K562 (cell line): ENCODE measurements at regions not wholly inside any gene's neighbourhood (a gene's known extent, or its start where the extent isn't known, plus 50 kb on each side); places are given as distances from the start of the nearest gene placed in this dataset.

Experiments
- ATAC-seq: fragments of 200-7000 bp; cut with Tn5 transposase; 3 replicates; pipeline ENCODE4 v1.9.1; 2020; ENCODE audit warnings: moderate library complexity
- BruUV-seq: library from RNA; stranded (reverse); fragments of 400-500 nt; replicated peaks from 2 replicates; lab custom pipeline; 2021; lab: Mats Ljungman, UMichigan
- CTCF ChIA-PET: fragments of 300-600 bp; formaldehyde crosslinking; extraction: SDS; loops from one replicate; lab custom pipeline; 2021; ENCODE audit warnings: low intra/inter-chr PET ratio; lab: Yijun Ruan, JAX
- POLR2A ChIA-PET: fragments of 300-600, 350-650 bp; sonication (Branson Sonifier 250); formaldehyde crosslinking; extraction: SDS; loops from one replicate; lab custom pipeline; 2021; ENCODE audit warnings: antibody characterized with exemption, inconsistent platforms; lab: Yijun Ruan, JAX
- DNase-seq, 4 experiments: peaks; one replicate each; pipeline versions ENCODE4 v3.0.0 to v3.0.0-alpha.2; 2011 to 2018; ENCODE audit warnings: low spot score in 3 of 4, mixed read lengths in 3 of 4; ENCODE audit errors: extremely low read depth in 1 of 4
- FAIRE-seq: peaks from 2 replicates; lab custom pipeline; 2011; peaks lifted over from hg19 to GRCh38; lab: Jason Lieb, UNC
- H2AFZ ChIP-seq: 2 replicates; pipeline ENCODE4 v1.6.0; 2011; ENCODE audit warnings: low read depth, low read length, control low read depth, inconsistent platforms
- H3K27ac ChIP-seq: fragments of 200-600 bp; 3 replicates; pipeline ENCODE4 v1.8.0; 2011; ENCODE audit warnings: low read depth, mild to moderate bottlenecking, control low read depth, inconsistent platforms, low read length, moderate library complexity, mixed read lengths; ENCODE audit errors: extremely low read depth
- H3K27me3 ChIP-seq, 2 experiments: fragments of 300-600 bp in 1 of 2; 2 replicates in 1 of 2; 3 replicates in 1 of 2; pipeline versions ENCODE4 v1.6.0 to v1.8.0; 2011; ENCODE audit warnings: inconsistent platforms in 2 of 2, low read length in 2 of 2, mild to moderate bottlenecking in 1 of 2, mixed read lengths in 1 of 2, moderate library complexity in 1 of 2; ENCODE audit not compliant: control insufficient read depth in 2 of 2, insufficient read depth in 2 of 2
- H3K36me3 ChIP-seq: fragments of 300-600 bp; 3 replicates; pipeline ENCODE4 v1.8.0; 2011; ENCODE audit warnings: mild to moderate bottlenecking, low read length, inconsistent platforms; ENCODE audit not compliant: control insufficient read depth, insufficient read depth
- H3K4me1 ChIP-seq, 2 experiments: fragments of 200-600 bp in 1 of 2; replicated peaks in 1 of 2; 2 replicates in 1 of 2; 3 replicates in 1 of 2; pipeline versions ENCODE4 v1.5.1 to v1.8.0; 2011; ENCODE audit warnings: inconsistent platforms in 2 of 2, low read length in 2 of 2, mild to moderate bottlenecking in 1 of 2, mixed read lengths in 1 of 2, moderate library complexity in 1 of 2; ENCODE audit not compliant: control insufficient read depth in 2 of 2, insufficient read depth in 2 of 2
- H3K4me2 ChIP-seq: 2 replicates; pipeline ENCODE4 v1.6.1; 2011; ENCODE audit warnings: low read length, control low read depth, inconsistent platforms, mixed read lengths; ENCODE audit not compliant: insufficient read depth
- H3K4me3 ChIP-seq: fragments of 200-600 bp; sonication (generic), shearing (Covaris generic); 2 replicates; pipeline ENCODE4 v1.5.1; 2016; ENCODE audit warnings: control low read depth, inconsistent platforms
- H3K79me2 ChIP-seq: fragments of 200-600 bp; 3 replicates; pipeline ENCODE4 v1.8.0; 2011; ENCODE audit warnings: low read length, inconsistent platforms; ENCODE audit not compliant: control insufficient read depth, insufficient read depth
- H3K9ac ChIP-seq, 2 experiments: 2 replicates each; pipeline versions ENCODE4 v1.6.0 to v1.6.1; 2011; ENCODE audit warnings: low read depth in 2 of 2, low read length in 2 of 2, control low read depth in 1 of 2, inconsistent platforms in 1 of 2, mild to moderate bottlenecking in 1 of 2, mixed read lengths in 1 of 2; ENCODE audit not compliant: insufficient read depth in 1 of 2
- H3K9me1 ChIP-seq: one replicate; pipeline ENCODE4 v1.6.0; 2011; ENCODE audit warnings: inconsistent platforms, mild to moderate bottlenecking, low read length, moderate library complexity; ENCODE audit not compliant: control insufficient read depth, insufficient read depth
- H3K9me3 ChIP-seq: replicated peaks from 2 replicates; pipeline ENCODE4 v1.5.1; 2011; ENCODE audit warnings: low read depth, low read length, inconsistent platforms; ENCODE audit not compliant: control insufficient read depth, insufficient read depth
- H4K20me1 ChIP-seq: replicated peaks from 2 replicates; pipeline ENCODE4 v1.6.1; 2011; ENCODE audit warnings: low read length, inconsistent platforms, mixed read lengths; ENCODE audit not compliant: control insufficient read depth, insufficient read depth
- EHMT2 ChIP-seq: fragments of 450-650 bp; IDR thresholded peaks from 2 replicates; pipeline ENCODE4 v1.6.1; 2018; ENCODE audit warnings: antibody characterized with exemption
- HEY1 ChIP-seq: fragments of 250-450 bp; sonication (Bioruptor Pico); IDR thresholded peaks from 2 replicates; pipeline ENCODE4 v1.5.0; 2020; ENCODE audit warnings: mild to moderate bottlenecking, moderate library complexity, borderline replicate concordance
- NFXL1 ChIP-seq: fragments of 450-650 bp; formaldehyde crosslinking; IDR thresholded peaks from 2 replicates; pipeline ENCODE4 v1.4.0; 2021; ENCODE audit warnings: mild to moderate bottlenecking
- TCF3 ChIP-seq: sonication (generic); formaldehyde crosslinking; IDR thresholded peaks from 2 replicates; pipeline ENCODE4 v1.4.0; 2020; ENCODE audit warnings: mild to moderate bottlenecking, missing genetic modification reagents
- ZNF445 ChIP-seq: fragments of 250-450 bp; sonication (Bioruptor Pico); IDR thresholded peaks from 2 replicates; pipeline ENCODE4 v1.4.0; 2020; ENCODE audit warnings: low read depth, mild to moderate bottlenecking, moderate library complexity
- ZZZ3 ChIP-seq: fragments of 450-650 bp; IDR thresholded peaks from 2 replicates; pipeline ENCODE4 v1.6.1; 2016; ENCODE audit warnings: antibody characterized with exemption, mild to moderate bottlenecking, moderate library complexity
- WGBS: fragments of 100-300 bp; shearing (Covaris generic); methylation state at CpG from one replicate; pipeline ENCODE4 v1.1.6; 2016; ENCODE audit warnings: low coverage, mixed read lengths; ENCODE audit not compliant: insufficient coverage; ENCODE audit errors: missing lambda C conversion rate; 5-methylcytosine and 5-hydroxymethylcytosine counted together
- in situ Hi-C: fragments of 300-500 bp; cut with MboI; formaldehyde crosslinking; loops from 4 replicates; pipeline ENCODE4 v1.15.0; 2018; ENCODE audit warnings: inconsistent platforms, mixed read lengths
- intact Hi-C: fragments of 100-400 bp; cut with micrococcal nuclease; formaldehyde crosslinking; loops from 2 replicates; pipeline ENCODE4 v1.14.2; 2022
- TF ChIP-seq, protein P1 (sequence below): fragments of 450-650 bp; conservative IDR thresholded peaks from 2 replicates; pipeline ENCODE4 v1.6.1; 2016; ENCODE audit warnings: missing genetic modification characterization, low read depth, mild to moderate bottlenecking, missing compliant biosample characterization, moderate library complexity
- TF ChIP-seq, protein P2 (sequence below): sonication (generic); formaldehyde crosslinking; IDR thresholded peaks from 2 replicates; pipeline ENCODE4 v1.9.0; 2022; ENCODE audit warnings: mild to moderate bottlenecking, missing genetic modification reagents
- TF ChIP-seq, protein P3 (sequence below), 2 experiments: fragments of 450-650 bp; IDR thresholded peaks; 2 replicates each; pipeline ENCODE4 v1.6.1; 2016; ENCODE audit warnings: mild to moderate bottlenecking in 2 of 2, borderline replicate concordance in 1 of 2, low read depth in 1 of 2, moderate library complexity in 1 of 2
- TF ChIP-seq, protein P4 (sequence below): fragments of 450-650 bp; IDR thresholded peaks from one replicate; pipeline ENCODE4 v1.6.1; 2018; ENCODE audit warnings: mild to moderate bottlenecking, moderate library complexity; ENCODE audit not compliant: partially characterized antibody

DNA sequence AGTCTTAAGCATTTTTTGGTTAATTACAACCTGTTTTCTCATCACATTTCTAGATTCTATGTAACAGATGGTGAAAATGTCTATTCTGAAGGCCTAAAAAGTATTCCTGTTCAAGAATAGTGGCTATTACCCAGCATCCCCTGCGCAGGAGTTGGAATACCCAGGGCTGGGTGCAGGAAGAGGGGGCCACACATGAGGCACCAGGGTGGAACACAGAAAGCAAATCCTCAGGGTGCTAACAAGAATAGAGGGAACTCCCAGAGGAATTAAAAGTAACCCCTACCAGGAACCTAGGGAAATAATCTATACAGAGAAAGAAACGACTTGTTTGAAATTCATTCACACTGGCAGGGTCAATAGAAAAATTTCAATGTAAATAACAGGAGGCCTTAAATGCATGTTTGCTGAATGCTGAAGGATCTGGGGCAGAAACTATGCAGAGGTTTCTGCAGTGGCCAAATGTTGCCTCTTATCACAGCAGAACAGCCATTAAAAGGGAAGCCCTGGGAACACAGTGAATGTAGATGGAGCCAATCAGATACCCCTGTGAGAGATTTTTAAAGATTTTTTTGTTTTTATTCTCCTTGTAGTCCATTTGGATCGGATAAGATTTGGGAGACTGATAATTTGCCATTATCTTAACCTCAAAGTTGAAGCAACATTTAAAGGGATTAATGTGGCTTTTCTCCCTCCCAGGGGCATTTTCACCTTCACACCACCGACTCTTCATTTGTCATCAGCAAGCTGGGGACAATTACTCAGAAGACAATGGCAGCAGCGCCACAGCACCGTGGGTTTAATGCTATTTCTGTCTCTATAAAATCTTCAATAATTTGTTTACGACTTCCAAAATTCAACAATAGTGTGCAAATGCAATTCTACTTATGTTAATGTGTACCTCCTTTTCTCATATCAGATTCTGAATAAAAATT lies 196.0 kb upstream of the PSMD7 start:
- FAIRE-seq: no peak
- intact Hi-C loops: loop anchor here (10.0 kb wide), 1 partner anchor 154 kb away; no protein-coding TSS in a partner anchor
- TF ChIP-seq, protein P1, sequence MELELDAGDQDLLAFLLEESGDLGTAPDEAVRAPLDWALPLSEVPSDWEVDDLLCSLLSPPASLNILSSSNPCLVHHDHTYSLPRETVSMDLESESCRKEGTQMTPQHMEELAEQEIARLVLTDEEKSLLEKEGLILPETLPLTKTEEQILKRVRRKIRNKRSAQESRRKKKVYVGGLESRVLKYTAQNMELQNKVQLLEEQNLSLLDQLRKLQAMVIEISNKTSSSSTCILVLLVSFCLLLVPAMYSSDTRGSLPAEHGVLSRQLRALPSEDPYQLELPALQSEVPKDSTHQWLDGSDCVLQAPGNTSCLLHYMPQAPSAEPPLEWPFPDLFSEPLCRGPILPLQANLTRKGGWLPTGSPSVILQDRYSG (tag): no peak
- TF ChIP-seq HEY1: no peak
- TF ChIP-seq EHMT2: no peak
- no peak for TF ChIP-seq NFXL1 (CRISPR knock-in tag)
- TF ChIP-seq, protein P2, sequence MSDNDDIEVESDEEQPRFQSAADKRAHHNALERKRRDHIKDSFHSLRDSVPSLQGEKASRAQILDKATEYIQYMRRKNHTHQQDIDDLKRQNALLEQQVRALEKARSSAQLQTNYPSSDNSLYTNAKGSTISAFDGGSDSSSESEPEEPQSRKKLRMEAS: no peak
- TF ChIP-seq ZNF445 (CRISPR knock-in tag): no peak
- no peak for TF ChIP-seq ZZZ3
- TF ChIP-seq, protein P3, sequence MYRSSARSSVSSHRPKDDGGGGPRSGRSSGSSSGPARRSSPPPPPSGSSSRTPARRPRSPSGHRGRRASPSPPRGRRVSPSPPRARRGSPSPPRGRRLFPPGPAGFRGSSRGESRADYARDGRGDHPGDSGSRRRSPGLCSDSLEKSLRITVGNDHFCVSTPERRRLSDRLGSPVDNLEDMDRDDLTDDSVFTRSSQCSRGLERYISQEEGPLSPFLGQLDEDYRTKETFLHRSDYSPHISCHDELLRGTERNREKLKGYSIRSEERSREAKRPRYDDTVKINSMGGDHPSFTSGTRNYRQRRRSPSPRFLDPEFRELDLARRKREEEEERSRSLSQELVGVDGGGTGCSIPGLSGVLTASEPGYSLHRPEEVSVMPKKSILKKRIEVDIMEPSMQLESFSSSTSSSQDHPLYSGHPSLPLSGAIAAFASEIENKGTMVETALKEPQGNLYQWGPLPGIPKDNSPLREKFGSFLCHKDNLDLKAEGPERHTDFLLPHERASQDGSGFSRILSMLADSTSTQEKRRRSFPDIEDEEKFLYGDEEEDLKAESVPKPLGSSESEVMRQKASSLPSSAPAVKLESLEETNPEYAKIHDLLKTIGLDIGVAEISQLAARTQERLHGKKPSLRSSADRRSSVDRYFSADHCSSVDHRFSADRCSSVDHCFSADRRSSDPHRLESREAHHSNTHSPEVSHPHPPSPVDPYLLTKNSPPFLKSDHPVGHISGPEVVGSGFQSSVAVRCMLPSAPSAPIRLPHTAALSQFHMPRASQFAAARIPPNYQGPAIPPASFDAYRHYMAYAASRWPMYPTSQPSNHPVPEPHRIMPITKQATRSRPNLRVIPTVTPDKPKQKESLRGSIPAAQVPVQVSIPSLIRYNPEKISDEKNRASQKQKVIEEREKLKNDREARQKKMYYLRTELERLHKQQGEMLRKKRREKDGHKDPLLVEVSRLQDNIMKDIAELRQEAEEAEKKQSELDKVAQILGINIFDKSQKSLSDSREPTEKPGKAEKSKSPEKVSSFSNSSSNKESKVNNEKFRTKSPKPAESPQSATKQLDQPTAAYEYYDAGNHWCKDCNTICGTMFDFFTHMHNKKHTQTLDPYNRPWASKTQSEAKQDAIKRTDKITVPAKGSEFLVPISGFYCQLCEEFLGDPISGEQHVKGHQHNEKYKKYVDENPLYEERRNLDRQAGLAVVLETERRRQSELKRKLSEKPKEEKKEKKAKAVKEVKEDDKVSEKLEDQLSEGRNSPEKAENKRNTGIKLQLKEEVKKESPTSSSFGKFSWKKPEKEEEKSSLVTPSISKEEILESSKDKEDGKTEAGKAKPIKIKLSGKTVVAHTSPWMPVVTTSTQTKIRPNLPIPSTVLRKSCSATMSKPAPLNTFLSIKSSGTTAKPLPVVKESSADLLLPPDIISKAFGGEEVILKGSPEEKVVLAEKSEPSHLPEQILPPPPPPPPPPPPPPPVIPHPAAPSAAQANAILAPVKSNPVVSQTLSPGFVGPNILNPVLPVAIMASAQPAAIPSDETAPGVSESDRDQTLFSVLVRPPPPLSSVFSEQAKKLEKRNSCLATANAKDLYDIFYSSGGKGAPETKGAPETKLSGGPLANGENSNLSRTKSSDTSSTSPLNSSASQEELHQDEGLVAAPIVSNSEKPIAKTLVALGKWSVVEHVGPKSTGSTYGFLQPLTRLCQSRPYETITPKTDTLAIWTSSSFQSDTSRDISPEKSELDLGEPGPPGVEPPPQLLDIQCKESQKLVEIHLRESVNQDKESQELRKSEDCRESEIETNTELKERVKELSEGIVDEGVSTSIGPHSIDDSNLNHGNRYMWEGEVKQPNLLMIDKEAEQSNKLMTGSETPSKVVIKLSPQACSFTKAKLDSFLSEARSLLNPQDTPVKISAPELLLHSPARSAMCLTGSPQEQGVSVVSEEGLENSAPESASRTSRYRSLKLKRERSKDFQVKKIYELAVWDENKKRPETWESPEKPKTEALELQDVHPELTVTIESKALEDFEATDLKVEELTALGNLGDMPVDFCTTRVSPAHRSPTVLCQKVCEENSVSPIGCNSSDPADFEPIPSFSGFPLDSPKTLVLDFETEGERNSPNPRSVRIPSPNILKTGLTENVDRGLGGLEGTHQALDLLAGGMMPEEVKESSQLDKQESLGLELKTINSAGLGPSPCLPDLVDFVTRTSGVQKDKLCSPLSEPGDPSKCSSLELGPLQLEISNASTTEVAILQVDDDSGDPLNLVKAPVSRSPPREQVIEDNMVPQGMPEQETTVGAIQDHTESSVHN (IDR thresholded peaks at IDR 0.05; ENCODE audit: borderline replicate concordance in 1 of 2, low read depth in 1 of 2): no peak
- TF ChIP-seq, protein P4, sequence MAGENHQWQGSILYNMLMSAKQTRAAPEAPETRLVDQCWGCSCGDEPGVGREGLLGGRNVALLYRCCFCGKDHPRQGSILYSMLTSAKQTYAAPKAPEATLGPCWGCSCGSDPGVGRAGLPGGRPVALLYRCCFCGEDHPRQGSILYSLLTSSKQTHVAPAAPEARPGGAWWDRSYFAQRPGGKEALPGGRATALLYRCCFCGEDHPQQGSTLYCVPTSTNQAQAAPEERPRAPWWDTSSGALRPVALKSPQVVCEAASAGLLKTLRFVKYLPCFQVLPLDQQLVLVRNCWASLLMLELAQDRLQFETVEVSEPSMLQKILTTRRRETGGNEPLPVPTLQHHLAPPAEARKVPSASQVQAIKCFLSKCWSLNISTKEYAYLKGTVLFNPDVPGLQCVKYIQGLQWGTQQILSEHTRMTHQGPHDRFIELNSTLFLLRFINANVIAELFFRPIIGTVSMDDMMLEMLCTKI: no peak
- no peak for TF ChIP-seq TCF3

More for the DNA sequence above, 196.0 kb upstream of the PSMD7 start:
- POLR2A ChIA-PET: interaction anchor here (0.6 kb wide), 1 partner anchor 20 kb away, joined by 3 read pairs; no protein-coding TSS in a partner anchor
- DNase-seq (no peak), ATAC-seq (no peak)
- BruUV-seq: no TSS peak
- Histone ChIP-seq H3K27me3 (no peaks in the 10 kb centered on the region), H4K20me1 (no peaks in the 10 kb centered on the region), H3K79me2 (no peaks in the 10 kb centered on the region), H3K9me1 (no peaks in the 10 kb centered on the region), H3K4me3 (no peak overlapping the region), H3K4me2 (no peak overlapping the region), H2AFZ (no peak overlapping the region), H3K36me3 (no peaks in the 10 kb centered on the region), H3K27ac (no peak overlapping the region), H3K9me3 (no peaks in the 10 kb centered on the region), H3K4me1 (no peaks in the 10 kb centered on the region), H3K9ac (no peak overlapping the region)
- in situ Hi-C loops: no loop called here
- WGBS: under 1% methylated on average over 7 of the region's 7 CpGs
- CTCF ChIA-PET: no interaction called here
